ENCODE measurements at regions not wholly inside any gene's neighbourhood (a gene's known extent, or its start where the extent isn't known, plus 50 kb on each side); places are given as distances from the start of the nearest gene placed in this dataset.

DNA sequence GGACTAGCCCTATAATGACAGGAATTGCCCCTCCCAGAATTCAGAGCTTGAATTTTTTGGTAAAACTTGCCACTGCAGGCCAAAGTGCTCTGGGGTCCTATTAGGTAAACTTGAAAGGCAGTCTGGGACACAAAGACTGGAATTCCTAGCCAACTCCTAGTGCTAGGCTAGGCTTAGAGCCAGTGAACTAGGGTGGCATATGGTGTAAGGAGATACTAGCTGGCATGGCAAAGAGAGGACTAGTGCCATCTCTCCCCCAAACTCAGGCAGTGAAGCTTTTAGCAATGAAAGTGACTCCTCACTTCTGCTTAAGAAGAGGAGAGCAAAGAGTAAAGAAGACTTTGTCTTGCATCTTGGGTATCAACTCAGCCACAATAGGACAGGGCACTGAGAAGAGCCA is 410.5 kb upstream of the CNTNAP5 start:
- TF ChIP-seq EP300 (IDR thresholded peaks at IDR 0.05) (no peak), CTCF (IDR thresholded peaks at IDR 0.05) (no peak), POLR2A (IDR thresholded peaks at IDR 0.05) (no peak)

Measured in ovary (tissue), 3 donors.